Activated B cell treated with CpG ODN at 0.5 μM for 24 hours (primary cell): ENCODE measurements at regions not wholly inside any gene's neighbourhood (a gene's known extent, or its start where the extent isn't known, plus 50 kb on each side); places are given as distances from the start of the nearest gene placed in this dataset.

ENCODE experiments used
- ATAC-seq: fragments of 200-7000 bp; cut with Tn5 transposase; one replicate; pipeline ENCODE4 v1.10.0; 2021; ENCODE audit warnings: low read depth, mild to moderate bottlenecking, moderate library complexity
- CTCF ChIA-PET: fragments of 350-600 bp; sonication (Branson Sonifier 250); formaldehyde crosslinking; loops from one replicate; lab custom pipeline; 2021; ENCODE audit warnings: antibody characterized with exemption; lab: Charles Lee
- POLR2A ChIA-PET: fragments of 350-600 bp; sonication (Branson Sonifier 250); formaldehyde crosslinking; loops from one replicate; lab custom pipeline; 2021; ENCODE audit warnings: antibody characterized with exemption; lab: Charles Lee
- DNase-seq: peaks from one replicate; pipeline ENCODE4 v3.0.0; 2022
- H3K27ac Mint-ChIP-seq: one replicate; pipeline ENCODE4 v1.8.0; 2020; ENCODE audit warnings: mixed read lengths
- H3K27me3 Mint-ChIP-seq: one replicate; pipeline ENCODE4 v1.8.0; 2021; ENCODE audit warnings: mixed read lengths
- H3K36me3 Mint-ChIP-seq: one replicate; pipeline ENCODE4 v1.8.0; 2021; ENCODE audit warnings: low read depth, mixed read lengths
- H3K4me1 Mint-ChIP-seq: one replicate; pipeline ENCODE4 v1.8.0; 2021; ENCODE audit warnings: mixed read lengths
- H3K4me3 Mint-ChIP-seq: one replicate; pipeline ENCODE4 v1.8.0; 2020; ENCODE audit warnings: mild to moderate bottlenecking, mixed read lengths
- H3K9me3 Mint-ChIP-seq: one replicate; pipeline ENCODE4 v1.8.0; 2020; ENCODE audit warnings: mixed read lengths
- CTCF ChIP-seq: fragments of 200-600 bp; IDR thresholded peaks from one replicate; pipeline ENCODE4 v1.8.0; 2022; ENCODE audit warnings: antibody characterized with exemption, mild to moderate bottlenecking
- intact Hi-C: fragments of 100-400 bp; cut with micrococcal nuclease; formaldehyde crosslinking; loops from one replicate; pipeline ENCODE4 v1.15.1; 2024

DNA sequence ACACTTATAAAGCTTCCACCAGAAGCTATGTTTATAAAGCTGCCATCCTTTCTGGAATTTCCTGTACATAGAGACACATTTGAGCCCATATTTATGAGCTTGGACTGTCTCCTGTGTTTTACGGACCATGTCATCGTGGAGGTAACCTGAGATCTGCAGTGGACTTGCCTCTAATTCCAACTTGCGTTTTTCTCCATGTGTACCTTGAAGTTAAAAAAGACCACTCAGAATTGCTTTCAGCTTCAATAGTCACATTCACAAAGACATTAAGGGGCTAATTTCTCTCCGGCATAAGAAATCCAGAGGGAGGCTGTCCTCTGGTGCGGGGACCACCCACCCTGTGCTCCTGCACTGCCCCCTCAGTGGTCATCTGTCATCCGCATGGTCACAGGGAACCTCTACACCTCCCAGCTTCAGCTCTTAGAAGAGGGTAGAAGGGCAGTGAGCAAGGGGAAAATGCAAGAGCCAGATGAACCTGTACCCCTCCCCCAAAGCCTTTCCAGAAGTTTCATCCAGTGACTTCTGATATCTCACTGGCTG, 521.4 kb upstream of the CAMK1G start:
- Mint-ChIP-seq H3K4me1 (no peaks in the 10 kb centered on the region), H3K27me3 (no peaks in the 10 kb centered on the region), H3K27ac (no peak overlapping the region), H3K4me3 (no peak overlapping the region), H3K36me3 (no peaks in the 10 kb centered on the region), H3K9me3 (no peaks in the 10 kb centered on the region)
- DNase-seq (no peak), ATAC-seq (no peak)
- ChIA-PET POLR2A (no interaction called here), CTCF (no interaction called here)
- intact Hi-C loops = no loop called here
- no peak for TF ChIP-seq CTCF

GRCh38 chr1:209062863-209063262, 520.7 kb upstream of the CAMK1G start:
- ATAC-seq (no peak), DNase-seq (no peak)
- CTCF ChIA-PET = no interaction called here
- Mint-ChIP-seq H3K27me3 (no peaks in the 10 kb centered on the region), H3K4me1 (no peaks in the 10 kb centered on the region), H3K4me3 (no peak overlapping the region), H3K36me3 (no peaks in the 10 kb centered on the region), H3K27ac (no peak overlapping the region), H3K9me3 (no peaks in the 10 kb centered on the region)
- no peak for TF ChIP-seq CTCF
- intact Hi-C loops = no loop called here
- POLR2A ChIA-PET = no interaction called here

DNA sequence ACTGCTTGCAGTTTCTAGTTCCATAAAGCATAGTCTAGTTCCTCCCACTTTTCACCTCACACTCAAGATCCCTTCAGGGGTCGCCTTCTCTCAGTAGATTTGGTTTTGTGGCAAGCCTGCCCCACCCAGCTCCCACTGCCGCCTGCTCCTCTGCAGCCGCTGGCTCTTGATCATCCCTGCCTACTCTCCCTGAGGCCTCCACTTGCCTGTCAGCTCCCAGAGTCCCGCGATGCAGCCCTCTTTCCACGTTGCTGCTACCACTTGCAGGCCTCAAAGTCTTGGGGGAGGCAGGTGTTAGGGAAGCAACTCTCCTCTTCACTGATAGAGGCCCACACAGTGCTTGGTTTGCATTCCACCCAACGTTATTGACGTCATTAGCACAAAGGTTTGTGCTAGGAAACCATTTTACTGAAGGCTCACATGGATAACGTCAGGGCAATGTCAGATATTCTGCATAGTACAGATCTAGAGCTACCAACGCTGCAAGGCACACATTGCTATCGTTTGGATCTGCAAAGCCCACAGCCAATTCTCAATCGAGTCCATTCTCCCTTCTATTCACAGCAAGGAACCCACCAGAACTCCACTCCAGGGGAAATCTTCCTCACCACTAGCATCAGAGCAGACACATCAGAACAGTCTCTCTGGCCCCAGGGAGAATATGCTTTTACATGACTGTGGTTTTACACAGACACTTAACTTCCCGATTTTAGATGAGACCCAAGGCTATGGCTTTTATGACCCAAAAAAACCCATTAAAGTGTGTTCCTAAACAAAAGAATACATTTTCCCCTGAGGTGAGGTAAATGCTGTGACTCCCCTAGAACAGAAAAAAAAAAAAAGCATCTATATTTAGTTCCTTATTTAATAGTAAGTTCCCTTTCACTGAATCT, 519.5 kb upstream of the CAMK1G start:
- Mint-ChIP-seq H3K27me3 (no peaks in the 10 kb centered on the region), H3K4me3 (no peak overlapping the region), H3K4me1 (no peaks in the 10 kb centered on the region), H3K36me3 (no peaks in the 10 kb centered on the region), H3K27ac (no peak overlapping the region), H3K9me3 (no peaks in the 10 kb centered on the region)
- POLR2A ChIA-PET = no interaction called here
- ATAC-seq (no peak), DNase-seq (no peak)
- CTCF ChIA-PET = no interaction called here
- no peak for TF ChIP-seq CTCF
- intact Hi-C loops = no loop called here

DNA sequence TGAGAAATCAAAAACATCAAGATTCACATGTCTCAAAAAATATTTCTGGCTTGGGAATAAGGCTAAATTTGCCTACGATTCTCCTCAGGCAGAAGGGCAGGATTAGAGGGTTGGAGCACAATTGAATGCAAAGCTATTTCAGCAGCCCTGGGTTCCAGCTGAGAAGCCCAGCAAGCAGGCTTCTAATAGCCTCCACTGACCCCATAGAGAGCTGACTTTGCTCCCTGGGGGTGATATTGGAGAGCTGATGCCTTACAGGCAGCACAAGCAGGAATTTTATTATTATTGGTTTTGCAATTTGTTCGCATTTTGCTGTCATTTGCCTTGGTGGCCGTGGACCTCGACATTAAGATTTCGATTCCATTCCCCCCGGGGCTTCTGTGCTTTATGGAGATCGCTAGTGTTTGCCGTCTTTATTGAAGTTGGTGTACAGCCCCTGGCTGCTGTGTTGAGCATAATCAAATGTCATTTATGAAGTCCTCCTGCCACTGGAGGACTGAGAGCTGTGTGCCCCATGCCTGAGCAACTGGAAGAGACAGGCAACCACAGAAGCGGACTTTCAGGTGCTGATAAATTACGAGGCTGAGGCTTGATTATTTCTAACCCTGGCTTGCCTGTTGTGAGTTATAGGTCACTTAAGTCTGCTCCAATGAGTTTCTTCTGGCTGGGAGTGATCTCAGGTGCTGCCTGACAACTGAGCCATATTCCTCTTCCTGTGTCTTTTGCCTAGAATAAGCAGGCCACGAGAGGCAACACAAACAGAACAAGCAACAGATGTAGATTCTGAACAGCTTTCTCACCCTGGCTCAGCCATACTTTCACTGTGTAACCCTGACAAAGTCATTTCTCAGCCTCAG, 518.4 kb upstream of the CAMK1G start:
- POLR2A ChIA-PET = no interaction called here
- no peaks in the 10 kb centered on the region for H3K4me1 Mint-ChIP-seq
- TF ChIP-seq CTCF = no peak
- no peaks in the 10 kb centered on the region for H3K27me3 Mint-ChIP-seq
- H3K4me3 Mint-ChIP-seq = no peak overlapping the region
- CTCF ChIA-PET = no interaction called here
- no peaks in the 10 kb centered on the region for H3K9me3 Mint-ChIP-seq
- ATAC-seq = no peak
- DNase-seq = no peak
- H3K36me3 Mint-ChIP-seq = no peaks in the 10 kb centered on the region
- no peak overlapping the region for H3K27ac Mint-ChIP-seq
- intact Hi-C loops = no loop called here

- intact Hi-C loops = no loop called here
- no peaks in the 10 kb centered on the region for H3K4me1 Mint-ChIP-seq
- CTCF ChIA-PET = no interaction called here
Measured at GRCh38 chr1:209072481-209072880, 511.0 kb upstream of the CAMK1G start.

More at GRCh38 chr1:209072481-209072880, 511.0 kb upstream of the CAMK1G start:
- H3K36me3 Mint-ChIP-seq = no peaks in the 10 kb centered on the region
- ATAC-seq = no peak
- no peak for DNase-seq
- H3K9me3 Mint-ChIP-seq = no peaks in the 10 kb centered on the region
- POLR2A ChIA-PET = no interaction called here
- H3K27me3 Mint-ChIP-seq = no peaks in the 10 kb centered on the region
- H3K4me3 Mint-ChIP-seq = no peak overlapping the region
- no peak overlapping the region for H3K27ac Mint-ChIP-seq
- TF ChIP-seq CTCF = no peak
